NB4 (cell line): ENCODE measurements at regions not wholly inside any gene's neighbourhood (a gene's known extent, or its start where the extent isn't known, plus 50 kb on each side); places are given as distances from the start of the nearest gene placed in this dataset.

Source experiments
- DNase-seq: peaks from one replicate; pipeline ENCODE4 v3.0.0; 2010; ENCODE audit warnings: low read depth
- H3K4me3 ChIP-seq: one replicate; pipeline ENCODE4 v1.5.1; 2011; ENCODE audit warnings: mild to moderate bottlenecking, low read depth, low read length, moderate library complexity
- MYC ChIP-seq: IDR thresholded peaks from 2 replicates; pipeline ENCODE4 v1.6.1; 2011; ENCODE audit warnings: low read depth, low read length
- POLR2A ChIP-seq: IDR thresholded peaks from 2 replicates; pipeline ENCODE4 v1.6.1; 2011; ENCODE audit warnings: mild to moderate bottlenecking; ENCODE audit not compliant: insufficient read length; ENCODE audit errors: extremely low read depth
- TF ChIP-seq, protein P1 (sequence below): IDR thresholded peaks from one replicate; pipeline ENCODE4 v1.5.1; 2012; ENCODE audit warnings: low read depth, low read length
- TF ChIP-seq, protein P2 (sequence below): IDR thresholded peaks from 2 replicates; pipeline ENCODE4 v1.6.1; 2011; ENCODE audit warnings: low read depth, low read length

DNA sequence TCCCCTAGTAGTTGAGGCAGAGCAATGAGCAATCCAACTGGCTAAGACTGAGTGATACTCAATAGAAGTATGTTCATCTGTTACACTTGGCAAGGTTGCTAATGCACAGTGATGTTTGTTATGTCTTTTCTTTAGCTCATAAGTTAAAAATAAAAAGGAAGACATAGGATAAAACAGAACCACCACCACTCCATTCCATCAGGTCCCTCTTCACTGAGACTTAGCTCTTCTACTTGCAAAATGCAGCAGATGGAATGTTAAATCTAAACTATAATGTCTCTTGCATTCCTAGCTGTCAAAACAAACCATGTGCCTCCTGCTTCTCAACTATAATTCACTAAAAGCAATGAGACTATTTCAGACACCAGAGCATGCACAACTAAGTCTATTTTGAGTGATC lies 265.6 kb upstream of the UBE2E2 start:
- TF ChIP-seq, protein P1, sequence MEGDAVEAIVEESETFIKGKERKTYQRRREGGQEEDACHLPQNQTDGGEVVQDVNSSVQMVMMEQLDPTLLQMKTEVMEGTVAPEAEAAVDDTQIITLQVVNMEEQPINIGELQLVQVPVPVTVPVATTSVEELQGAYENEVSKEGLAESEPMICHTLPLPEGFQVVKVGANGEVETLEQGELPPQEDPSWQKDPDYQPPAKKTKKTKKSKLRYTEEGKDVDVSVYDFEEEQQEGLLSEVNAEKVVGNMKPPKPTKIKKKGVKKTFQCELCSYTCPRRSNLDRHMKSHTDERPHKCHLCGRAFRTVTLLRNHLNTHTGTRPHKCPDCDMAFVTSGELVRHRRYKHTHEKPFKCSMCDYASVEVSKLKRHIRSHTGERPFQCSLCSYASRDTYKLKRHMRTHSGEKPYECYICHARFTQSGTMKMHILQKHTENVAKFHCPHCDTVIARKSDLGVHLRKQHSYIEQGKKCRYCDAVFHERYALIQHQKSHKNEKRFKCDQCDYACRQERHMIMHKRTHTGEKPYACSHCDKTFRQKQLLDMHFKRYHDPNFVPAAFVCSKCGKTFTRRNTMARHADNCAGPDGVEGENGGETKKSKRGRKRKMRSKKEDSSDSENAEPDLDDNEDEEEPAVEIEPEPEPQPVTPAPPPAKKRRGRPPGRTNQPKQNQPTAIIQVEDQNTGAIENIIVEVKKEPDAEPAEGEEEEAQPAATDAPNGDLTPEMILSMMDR, result no peak
- TF ChIP-seq POLR2A (no peak), MYC (no peak)
- TF ChIP-seq, protein P2, sequence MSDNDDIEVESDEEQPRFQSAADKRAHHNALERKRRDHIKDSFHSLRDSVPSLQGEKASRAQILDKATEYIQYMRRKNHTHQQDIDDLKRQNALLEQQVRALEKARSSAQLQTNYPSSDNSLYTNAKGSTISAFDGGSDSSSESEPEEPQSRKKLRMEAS, result no peak
- no peak for DNase-seq
- H3K4me3 ChIP-seq, result no peak overlapping the region

DNA sequence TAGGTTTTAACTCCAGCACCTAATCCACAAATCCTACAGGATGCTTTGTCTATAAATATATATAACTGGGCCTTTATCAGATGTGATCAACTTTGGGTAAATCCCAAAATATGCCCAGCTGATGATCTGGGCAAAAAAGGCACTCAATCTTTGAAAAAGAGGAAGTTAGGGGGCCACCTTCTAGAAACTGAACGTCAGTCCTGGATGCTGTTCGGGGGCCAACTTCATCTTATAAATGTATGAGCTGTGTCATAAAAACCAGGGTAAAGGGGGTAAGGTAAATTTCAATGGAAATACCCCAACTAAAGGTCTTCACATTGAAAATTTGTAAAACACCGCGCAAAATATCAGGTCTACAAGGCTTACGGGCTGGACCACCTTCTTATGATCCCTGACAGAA lies 264.4 kb upstream of the UBE2E2 start:
- H3K4me3 ChIP-seq, result no peak overlapping the region
- DNase-seq, result no peak
- TF ChIP-seq, protein P2, result no peak
- TF ChIP-seq POLR2A (no peak), MYC (no peak)
- TF ChIP-seq, protein P1, result no peak

DNA sequence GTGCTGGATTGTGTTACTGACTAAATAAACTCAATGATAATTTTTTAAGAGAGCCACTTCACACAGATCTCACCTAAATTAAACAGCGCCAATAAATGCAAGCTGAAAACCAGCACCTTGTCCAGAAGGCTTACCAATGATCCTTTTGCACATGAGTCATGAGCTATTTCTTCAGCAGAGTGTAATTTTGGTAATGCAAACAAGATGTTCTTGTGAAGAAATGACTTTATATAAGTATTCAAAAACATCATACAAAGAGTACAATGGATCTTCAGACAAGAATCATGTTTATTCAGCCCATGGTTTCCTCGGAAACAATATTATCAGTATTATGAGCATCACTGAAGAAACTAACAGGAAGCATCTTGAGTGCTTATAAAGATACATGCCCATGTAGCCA lies 263.8 kb upstream of the UBE2E2 start:
- no peak for DNase-seq
- no peak overlapping the region for H3K4me3 ChIP-seq
- TF ChIP-seq, protein P2, result no peak
- TF ChIP-seq MYC, result no peak
- TF ChIP-seq, protein P1, result no peak
- no peak for TF ChIP-seq POLR2A

DNA sequence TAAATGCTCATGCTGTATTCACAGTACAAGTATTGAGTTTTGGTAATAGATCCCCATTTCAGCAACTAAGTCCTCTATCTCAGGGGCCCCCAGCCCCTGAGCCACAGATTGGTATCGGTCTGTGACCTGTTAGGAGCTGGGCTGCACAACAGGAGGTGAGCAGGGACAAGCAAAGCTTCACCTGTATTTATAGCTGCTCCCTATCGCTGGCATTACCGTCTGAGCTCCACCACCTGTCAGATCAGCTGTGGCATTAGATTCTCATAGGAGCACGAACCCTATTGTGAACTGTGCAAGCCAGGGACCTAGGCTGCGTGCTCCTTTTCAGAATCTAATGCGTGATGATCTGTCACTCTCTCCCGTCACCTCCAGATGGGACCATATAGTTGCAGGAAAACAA lies 262.8 kb upstream of the UBE2E2 start:
- H3K4me3 ChIP-seq, result no peak overlapping the region
- DNase-seq, result no peak
- no peak for TF ChIP-seq POLR2A
- no peak for TF ChIP-seq MYC
- TF ChIP-seq, protein P2, result no peak

DNA sequence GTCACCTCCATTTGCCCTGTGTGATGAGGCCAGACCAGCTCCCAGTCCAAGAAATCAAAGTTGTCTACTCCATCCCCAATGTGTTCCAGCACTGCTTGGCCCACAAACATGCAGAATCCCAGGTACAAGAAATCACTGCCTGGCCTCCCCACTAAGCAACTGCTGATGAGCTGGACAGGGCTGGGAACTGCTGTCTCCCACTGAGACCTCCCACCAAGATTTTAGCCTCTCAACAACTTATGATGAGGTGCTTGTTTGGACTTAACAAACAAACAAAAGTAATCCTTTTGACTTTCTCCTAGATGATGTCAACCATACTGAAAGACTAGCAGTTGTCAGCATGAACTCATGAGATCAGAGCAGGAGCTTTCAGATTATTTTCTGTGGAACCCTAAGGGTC lies 260.1 kb upstream of the UBE2E2 start:
- no peak overlapping the region for H3K4me3 ChIP-seq
- no peak for DNase-seq
- TF ChIP-seq, protein P2, result no peak
- TF ChIP-seq, protein P1, result no peak
- no peak for TF ChIP-seq POLR2A
- no peak for TF ChIP-seq MYC

DNA sequence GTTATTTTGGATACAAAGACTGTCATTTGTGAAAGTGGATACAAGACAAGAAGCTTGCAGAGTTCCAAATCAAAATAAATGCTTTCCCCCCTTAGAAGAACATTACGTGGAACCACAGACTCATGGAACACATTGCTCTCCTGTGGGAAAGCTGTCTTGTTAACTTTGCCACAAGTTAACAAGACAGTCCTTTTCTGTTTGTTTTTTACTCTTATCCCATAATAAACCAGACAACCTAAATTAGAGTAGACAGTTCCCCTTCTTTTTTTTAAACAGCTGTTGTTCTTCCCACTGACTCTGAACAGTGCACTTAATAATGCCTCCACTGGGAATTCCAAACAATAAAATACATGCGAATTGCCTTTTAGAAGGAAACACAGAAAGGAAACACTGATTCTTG lies 255.3 kb upstream of the UBE2E2 start:
- no peak overlapping the region for H3K4me3 ChIP-seq
- TF ChIP-seq, protein P2, result no peak
- TF ChIP-seq, protein P1, result no peak
- TF ChIP-seq POLR2A (no peak), MYC (no peak)
- no peak for DNase-seq
